ENCODE measurements at regions not wholly inside any gene's neighbourhood (a gene's known extent, or its start where the extent isn't known, plus 50 kb on each side); places are given as distances from the start of the nearest gene placed in this dataset.

GRCh38 chr10:61031341-61031740 lies 87.4 kb upstream of the RHOBTB1 start:
- Histone ChIP-seq H3K27ac (no peak overlapping the region), H3K4me3 (no peak overlapping the region), H3K27me3 (no peaks in the 10 kb centered on the region), H3K4me1 (no peaks in the 10 kb centered on the region), H3K36me3 (no peaks in the 10 kb centered on the region), H3K9me3 (no peaks in the 10 kb centered on the region)
- DNase-seq: no peak
- TF ChIP-seq, protein P1, sequence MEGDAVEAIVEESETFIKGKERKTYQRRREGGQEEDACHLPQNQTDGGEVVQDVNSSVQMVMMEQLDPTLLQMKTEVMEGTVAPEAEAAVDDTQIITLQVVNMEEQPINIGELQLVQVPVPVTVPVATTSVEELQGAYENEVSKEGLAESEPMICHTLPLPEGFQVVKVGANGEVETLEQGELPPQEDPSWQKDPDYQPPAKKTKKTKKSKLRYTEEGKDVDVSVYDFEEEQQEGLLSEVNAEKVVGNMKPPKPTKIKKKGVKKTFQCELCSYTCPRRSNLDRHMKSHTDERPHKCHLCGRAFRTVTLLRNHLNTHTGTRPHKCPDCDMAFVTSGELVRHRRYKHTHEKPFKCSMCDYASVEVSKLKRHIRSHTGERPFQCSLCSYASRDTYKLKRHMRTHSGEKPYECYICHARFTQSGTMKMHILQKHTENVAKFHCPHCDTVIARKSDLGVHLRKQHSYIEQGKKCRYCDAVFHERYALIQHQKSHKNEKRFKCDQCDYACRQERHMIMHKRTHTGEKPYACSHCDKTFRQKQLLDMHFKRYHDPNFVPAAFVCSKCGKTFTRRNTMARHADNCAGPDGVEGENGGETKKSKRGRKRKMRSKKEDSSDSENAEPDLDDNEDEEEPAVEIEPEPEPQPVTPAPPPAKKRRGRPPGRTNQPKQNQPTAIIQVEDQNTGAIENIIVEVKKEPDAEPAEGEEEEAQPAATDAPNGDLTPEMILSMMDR (IDR thresholded peaks at IDR 0.05): no peak
- no peak for TF ChIP-seq POLR2A (IDR thresholded peaks at IDR 0.05)

DNA sequence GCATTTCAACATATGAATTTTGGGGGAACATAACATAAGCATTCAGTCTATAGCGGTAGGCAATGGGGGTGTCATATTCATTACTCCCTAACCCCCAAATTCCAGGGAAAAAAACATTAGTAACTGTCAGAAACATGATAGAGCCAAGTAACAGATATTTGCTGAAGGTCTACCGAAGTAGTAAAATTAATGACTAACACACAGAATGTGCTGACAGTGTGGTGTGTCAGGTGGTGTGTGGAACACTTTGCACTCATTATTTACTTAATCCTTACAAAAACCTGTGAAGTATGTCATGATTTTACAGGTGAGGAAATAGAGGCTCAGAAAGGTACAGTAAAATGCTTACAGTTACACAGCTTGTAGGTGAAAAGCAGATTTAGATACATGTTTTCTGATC lies 85.4 kb upstream of the RHOBTB1 start:
- no peak overlapping the region for H3K4me3 ChIP-seq
- TF ChIP-seq, protein P1 (IDR thresholded peaks at IDR 0.05): no peak
- no peak for TF ChIP-seq POLR2A (IDR thresholded peaks at IDR 0.05)

DNA sequence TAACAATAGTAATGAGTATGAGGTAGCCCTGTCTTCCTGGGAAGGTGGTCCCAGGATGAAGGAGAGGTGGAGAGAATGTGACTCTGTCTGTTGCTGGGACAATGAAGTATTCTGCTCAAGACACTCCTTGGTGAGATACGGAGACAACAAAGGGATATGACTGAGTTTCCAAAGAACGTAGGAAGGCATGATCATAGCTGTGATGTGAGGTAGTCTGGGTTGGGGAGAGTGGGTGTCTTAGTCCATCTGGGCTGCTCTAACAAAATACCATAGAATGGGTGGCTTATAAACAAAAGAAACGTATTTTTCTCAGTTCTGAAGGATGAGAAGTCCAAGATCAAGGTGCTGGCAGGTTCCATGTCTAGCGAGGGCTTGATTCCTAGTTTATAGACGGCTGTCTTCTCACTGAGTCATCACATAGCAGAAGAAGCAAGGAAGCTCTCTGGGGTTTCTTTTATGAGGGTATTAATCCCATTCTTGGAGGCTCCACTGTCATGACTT lies 84.9 kb upstream of the RHOBTB1 start:
- TF ChIP-seq POLR2A (IDR thresholded peaks at IDR 0.05): no peak
- TF ChIP-seq, protein P1 (IDR thresholded peaks at IDR 0.05): no peak
- H3K36me3 ChIP-seq: no peaks in the 10 kb centered on the region
- no peak overlapping the region for H3K4me3 ChIP-seq
- H3K27me3 ChIP-seq: no peaks in the 10 kb centered on the region
- H3K27ac ChIP-seq: no peak overlapping the region
- H3K9me3 ChIP-seq: no peaks in the 10 kb centered on the region
- no peaks in the 10 kb centered on the region for H3K4me1 ChIP-seq
- no peak for DNase-seq

More for the DNA sequence above, 85.4 kb upstream of the RHOBTB1 start:
- no peaks in the 10 kb centered on the region for H3K4me1 ChIP-seq
- H3K36me3 ChIP-seq: no peaks in the 10 kb centered on the region
- no peak for DNase-seq
- H3K27ac ChIP-seq: no peak overlapping the region
- no peaks in the 10 kb centered on the region for H3K9me3 ChIP-seq
- H3K27me3 ChIP-seq: no peaks in the 10 kb centered on the region

- Histone ChIP-seq H3K9me3 (no peaks in the 10 kb centered on the region), H3K4me1 (no peaks in the 10 kb centered on the region), H3K36me3 (no peaks in the 10 kb centered on the region), H3K27ac (no peak overlapping the region), H3K27me3 (no peaks in the 10 kb centered on the region), H3K4me3 (no peak overlapping the region)
- DNase-seq: no peak
- TF ChIP-seq, protein P1 (IDR thresholded peaks at IDR 0.05): peak in 4 of 6 experiments; percentile 10 to 40 (median 22)
- no peak for TF ChIP-seq POLR2A (IDR thresholded peaks at IDR 0.05)
These were observed 80.8 kb upstream of the RHOBTB1 start for GRCh38 chr10:61024856-61025201.

DNA sequence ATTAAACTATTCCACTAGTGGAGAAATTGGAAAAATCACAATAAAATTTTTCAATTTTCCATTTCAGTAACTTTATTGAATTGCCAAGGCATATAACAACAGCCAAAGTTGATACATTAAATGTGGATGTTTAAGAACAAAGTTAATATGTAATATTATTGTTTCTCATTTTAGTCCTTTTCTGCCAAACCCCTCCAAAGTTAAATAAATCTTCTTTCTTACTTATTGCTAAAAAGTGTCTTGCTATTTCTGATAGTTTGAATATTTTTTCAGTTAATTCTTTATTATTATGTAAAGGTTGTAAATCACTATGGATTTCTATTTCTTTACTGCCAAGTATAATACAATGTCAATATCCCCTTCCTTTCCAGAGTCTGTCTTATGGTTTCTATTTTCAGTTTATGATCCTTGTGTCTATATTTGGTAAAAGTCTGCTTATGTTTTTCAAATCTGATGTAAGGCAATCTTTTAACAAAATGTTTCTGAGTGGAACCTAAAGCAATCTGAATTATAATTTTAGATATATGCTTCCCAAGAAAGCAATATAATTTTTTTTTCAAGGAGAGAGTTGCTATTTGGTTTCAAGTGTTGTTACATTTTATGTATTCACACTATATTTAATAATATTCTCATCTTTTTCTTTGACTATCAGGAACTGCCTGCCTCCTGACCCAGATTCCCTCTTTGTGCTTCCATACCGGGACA lies 80.3 kb upstream of the RHOBTB1 start:
- no peak overlapping the region for H3K4me3 ChIP-seq
- TF ChIP-seq, protein P1 (IDR thresholded peaks at IDR 0.05): no peak
- no peak for TF ChIP-seq POLR2A (IDR thresholded peaks at IDR 0.05)
- no peak for DNase-seq
- H3K9me3 ChIP-seq: no peaks in the 10 kb centered on the region
- no peak overlapping the region for H3K27ac ChIP-seq
- no peaks in the 10 kb centered on the region for H3K36me3 ChIP-seq
- no peaks in the 10 kb centered on the region for H3K4me1 ChIP-seq
- no peaks in the 10 kb centered on the region for H3K27me3 ChIP-seq

All from Peyer's patch (tissue), 4 donors.